ENCODE measurements at regions not wholly inside any gene's neighbourhood (a gene's known extent, or its start where the extent isn't known, plus 50 kb on each side); places are given as distances from the start of the nearest gene placed in this dataset.
A peak's percentile ranks its signal among the peaks of the same experiment; 100 is the strongest.

DNA sequence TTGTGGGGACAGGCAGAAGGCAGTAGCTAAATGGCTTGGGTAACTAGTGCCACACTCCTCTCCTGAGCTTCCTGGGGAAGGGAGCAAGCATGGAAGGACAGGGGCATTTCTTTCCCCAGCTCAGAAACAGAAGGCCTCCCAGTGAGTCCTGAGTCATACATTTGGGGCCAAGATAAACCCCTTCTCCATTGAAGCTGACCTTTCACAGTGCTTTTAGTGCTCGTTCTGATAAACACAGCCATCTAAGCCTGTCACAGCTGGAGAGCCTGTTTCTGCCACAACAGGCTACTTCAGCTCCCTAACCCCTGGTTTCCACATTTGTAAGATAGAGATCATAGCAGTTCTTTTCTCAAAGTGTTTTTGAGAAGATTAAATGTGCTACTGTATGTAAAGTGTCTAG, 374.0 kb downstream of the LMX1A start:
- Histone ChIP-seq H3K79me2 (replicated peaks; ENCODE audit: insufficient read depth, low read length) (no peaks in the 10 kb centered on the region), H3K4me2 (ENCODE audit: low read length) (no peak overlapping the region), H3K9me3 (ENCODE audit: low read length) (no peaks in the 10 kb centered on the region), H3F3A (ENCODE audit: insufficient read depth, low read length, poor library complexity, severe bottlenecking) (no peaks in the 10 kb centered on the region), H4K20me1 (ENCODE audit: insufficient read depth) (no peaks in the 10 kb centered on the region), H3K27ac (ENCODE audit: low read length) (no peak overlapping the region), H3K9me2 (ENCODE audit: insufficient read depth, low read length) (no peaks in the 10 kb centered on the region), H3K27me3 (ENCODE audit: insufficient read depth, low read depth, low read length) (no peaks in the 10 kb centered on the region), H3K4me3 (ENCODE audit: low read length) (no peak overlapping the region), H3K36me3 (ENCODE audit: insufficient read depth, low read length) (no peaks in the 10 kb centered on the region), H2AFZ (ENCODE audit: low read depth, low read length) (no peak overlapping the region), H3K9ac (ENCODE audit: low read length) (no peak overlapping the region)
- no peak for TF ChIP-seq EZH2 (IDR thresholded peaks at IDR 0.05; ENCODE audit: borderline replicate concordance, insufficient read depth, low read length, poor library complexity, severe bottlenecking)
- TF ChIP-seq, protein P1, sequence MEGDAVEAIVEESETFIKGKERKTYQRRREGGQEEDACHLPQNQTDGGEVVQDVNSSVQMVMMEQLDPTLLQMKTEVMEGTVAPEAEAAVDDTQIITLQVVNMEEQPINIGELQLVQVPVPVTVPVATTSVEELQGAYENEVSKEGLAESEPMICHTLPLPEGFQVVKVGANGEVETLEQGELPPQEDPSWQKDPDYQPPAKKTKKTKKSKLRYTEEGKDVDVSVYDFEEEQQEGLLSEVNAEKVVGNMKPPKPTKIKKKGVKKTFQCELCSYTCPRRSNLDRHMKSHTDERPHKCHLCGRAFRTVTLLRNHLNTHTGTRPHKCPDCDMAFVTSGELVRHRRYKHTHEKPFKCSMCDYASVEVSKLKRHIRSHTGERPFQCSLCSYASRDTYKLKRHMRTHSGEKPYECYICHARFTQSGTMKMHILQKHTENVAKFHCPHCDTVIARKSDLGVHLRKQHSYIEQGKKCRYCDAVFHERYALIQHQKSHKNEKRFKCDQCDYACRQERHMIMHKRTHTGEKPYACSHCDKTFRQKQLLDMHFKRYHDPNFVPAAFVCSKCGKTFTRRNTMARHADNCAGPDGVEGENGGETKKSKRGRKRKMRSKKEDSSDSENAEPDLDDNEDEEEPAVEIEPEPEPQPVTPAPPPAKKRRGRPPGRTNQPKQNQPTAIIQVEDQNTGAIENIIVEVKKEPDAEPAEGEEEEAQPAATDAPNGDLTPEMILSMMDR (IDR thresholded peaks at IDR 0.05; ENCODE audit: poor library complexity, severe bottlenecking) = no peak
- peak; percentile 68 for TF ChIP-seq POLR2AphosphoS5 (IDR thresholded peaks at IDR 0.05)
- TF ChIP-seq RAD21 (conservative IDR thresholded peaks at IDR 0.05) = no peak
- TF ChIP-seq EP300 (conservative IDR thresholded peaks at IDR 0.05; ENCODE audit: poor library complexity, severe bottlenecking) = no peak

DNA sequence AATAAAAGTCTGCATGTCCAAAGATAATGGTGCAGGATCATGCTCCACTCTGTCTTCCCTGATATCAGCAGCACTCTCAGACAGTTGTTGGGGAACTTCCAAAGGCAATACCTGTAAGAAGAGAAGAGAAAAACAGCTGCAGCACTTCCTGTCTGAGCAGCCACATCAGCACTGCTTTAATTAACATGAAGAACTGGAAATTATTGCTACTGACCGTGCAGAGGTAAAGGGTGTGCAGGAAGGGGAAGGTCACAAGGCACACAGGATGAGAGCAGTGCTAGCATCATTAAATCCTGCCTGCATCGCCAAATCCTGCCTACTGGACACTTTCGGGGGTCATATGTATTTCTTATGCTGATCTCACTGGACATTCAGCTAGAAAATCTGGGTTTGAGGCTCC, 379.0 kb downstream of the LMX1A start:
- no peak overlapping the region for H3K27ac ChIP-seq (ENCODE audit: low read length)
- no peaks in the 10 kb centered on the region for H3K27me3 ChIP-seq (ENCODE audit: insufficient read depth, low read depth, low read length)
- H3K4me3 ChIP-seq (ENCODE audit: low read length) = no peak overlapping the region
- H3K4me2 ChIP-seq (ENCODE audit: low read length) = no peak overlapping the region
- TF ChIP-seq MXI1 (conservative IDR thresholded peaks at IDR 0.05; ENCODE audit: poor library complexity, severe bottlenecking) (no peak), EP300 (conservative IDR thresholded peaks at IDR 0.05; ENCODE audit: poor library complexity, severe bottlenecking) (no peak), RAD21 (conservative IDR thresholded peaks at IDR 0.05) (no peak), SMC3 (conservative IDR thresholded peaks at IDR 0.05; ENCODE audit: poor library complexity) (no peak), TAF1 (IDR thresholded peaks at IDR 0.05; ENCODE audit: low read depth) (no peak), POLR2AphosphoS5 (IDR thresholded peaks at IDR 0.05) (no peak), EZH2 (IDR thresholded peaks at IDR 0.05; ENCODE audit: borderline replicate concordance, insufficient read depth, low read length, poor library complexity, severe bottlenecking) (no peak)
- TF ChIP-seq, protein P1 (IDR thresholded peaks at IDR 0.05; ENCODE audit: poor library complexity, severe bottlenecking) = no peak
- no peaks in the 10 kb centered on the region for H3K36me3 ChIP-seq (ENCODE audit: insufficient read depth, low read length)
- no peak overlapping the region for H2AFZ ChIP-seq (ENCODE audit: low read depth, low read length)
- no peaks in the 10 kb centered on the region for H3F3A ChIP-seq (ENCODE audit: insufficient read depth, low read length, poor library complexity, severe bottlenecking)
- H3K9me2 ChIP-seq (ENCODE audit: insufficient read depth, low read length) = no peaks in the 10 kb centered on the region
- H3K79me2 ChIP-seq (replicated peaks; ENCODE audit: insufficient read depth, low read length) = no peaks in the 10 kb centered on the region
- H3K9me3 ChIP-seq (ENCODE audit: low read length) = no peaks in the 10 kb centered on the region
- H3K9ac ChIP-seq (ENCODE audit: low read length) = no peak overlapping the region
- H4K20me1 ChIP-seq (ENCODE audit: insufficient read depth) = no peaks in the 10 kb centered on the region

DNA sequence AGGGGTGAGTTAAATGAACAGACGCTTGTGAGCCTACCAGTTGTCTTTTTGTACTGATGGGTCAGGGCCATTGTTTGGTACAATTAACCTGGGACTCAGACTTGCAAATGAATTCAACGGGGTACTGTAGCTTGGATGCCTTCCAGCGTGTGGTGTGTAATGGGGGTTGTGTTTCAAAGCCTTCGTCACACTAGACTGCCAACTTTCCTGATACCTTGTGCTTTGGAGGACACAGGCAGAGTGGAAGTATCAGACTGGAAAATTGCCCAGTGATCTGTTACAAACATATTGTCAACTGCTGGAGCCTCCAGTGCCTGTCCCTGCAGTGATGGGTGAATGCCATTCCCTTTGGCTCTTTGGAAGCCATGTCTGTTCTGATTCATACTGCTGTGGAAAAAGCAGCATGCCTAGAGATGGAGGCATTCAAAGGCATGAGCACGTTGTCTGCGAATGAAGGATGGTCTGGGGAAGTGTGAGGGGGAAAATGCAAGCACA, 384.5 kb downstream of the LMX1A start:
- no peaks in the 10 kb centered on the region for H3K27me3 ChIP-seq (ENCODE audit: insufficient read depth, low read depth, low read length)
- no peaks in the 10 kb centered on the region for H3F3A ChIP-seq (ENCODE audit: insufficient read depth, low read length, poor library complexity, severe bottlenecking)
- TF ChIP-seq EZH2 (IDR thresholded peaks at IDR 0.05; ENCODE audit: borderline replicate concordance, insufficient read depth, low read length, poor library complexity, severe bottlenecking) (no peak), MXI1 (conservative IDR thresholded peaks at IDR 0.05; ENCODE audit: poor library complexity, severe bottlenecking) (no peak), EP300 (conservative IDR thresholded peaks at IDR 0.05; ENCODE audit: poor library complexity, severe bottlenecking) (no peak)
- H3K9ac ChIP-seq (ENCODE audit: low read length) = no peak overlapping the region
- no peaks in the 10 kb centered on the region for H3K79me2 ChIP-seq (replicated peaks; ENCODE audit: insufficient read depth, low read length)
- H3K9me3 ChIP-seq (ENCODE audit: low read length) = no peaks in the 10 kb centered on the region
- no peaks in the 10 kb centered on the region for H4K20me1 ChIP-seq (ENCODE audit: insufficient read depth)
- H2AFZ ChIP-seq (ENCODE audit: low read depth, low read length) = no peak overlapping the region
- no peak overlapping the region for H3K4me2 ChIP-seq (ENCODE audit: low read length)
- no peaks in the 10 kb centered on the region for H3K36me3 ChIP-seq (ENCODE audit: insufficient read depth, low read length)
- H3K9me2 ChIP-seq (ENCODE audit: insufficient read depth, low read length) = no peaks in the 10 kb centered on the region
- no peak overlapping the region for H3K27ac ChIP-seq (ENCODE audit: low read length)
- no peak overlapping the region for H3K4me3 ChIP-seq (ENCODE audit: low read length)
